HCT116 (cell line): ENCODE measurements at regions not wholly inside any gene's neighbourhood (a gene's known extent, or its start where the extent isn't known, plus 50 kb on each side); places are given as distances from the start of the nearest gene placed in this dataset.

ENCODE experiments used
- ATAC-seq: fragments of 200-7000 bp; cut with Tn5 transposase; 2 replicates; pipeline ENCODE4 v1.9.1; 2020; ENCODE audit warnings: mild to moderate bottlenecking, moderate library complexity
- BruUV-seq: library from RNA; stranded (reverse); fragments of 400-500 nt; replicated peaks from 2 replicates; lab custom pipeline; 2021; lab: Mats Ljungman, UMichigan
- CTCF ChIA-PET: fragments of 300-600 bp; sonication (Branson Sonifier 250); formaldehyde crosslinking; loops from one replicate; lab custom pipeline; 2021; ENCODE audit warnings: antibody characterized with exemption; lab: Charles Lee
- POLR2A ChIA-PET: fragments of 300-600, 350-600 bp; sonication (Branson Sonifier 250); formaldehyde crosslinking; loops from one replicate; lab custom pipeline; 2021; ENCODE audit warnings: antibody characterized with exemption; lab: Charles Lee
- RAD21 ChIA-PET, 2 experiments: fragments of 300-600 bp; sonication (Branson Sonifier 250); formaldehyde crosslinking; loops; one replicate each; lab custom pipeline; 2023; ENCODE audit warnings: low total read pairs in 2 of 2; ENCODE audit not compliant: uncharacterized antibody in 2 of 2, unreplicated experiment in 2 of 2, low non-redundant PET in 1 of 2; lab: Charles Lee
- DNase-seq: peaks from one replicate; pipeline ENCODE4 v3.0.0-alpha.2; 2010; ENCODE audit warnings: low read depth, low spot score
- H2AFZ ChIP-seq: fragments of 200-600 bp; shearing (Covaris generic), sonication (generic); 2 replicates; pipeline ENCODE4 v1.6.1; 2017; ENCODE audit warnings: low read depth, mixed run types, mixed read lengths, antibody characterized with exemption, low read length; ENCODE audit not compliant: poor library complexity, severe bottlenecking
- H3K27ac ChIP-seq: 2 replicates; pipeline ENCODE4 v1.5.1; 2012; ENCODE audit warnings: low read depth, low read length
- H3K27me3 ChIP-seq: fragments of 200-600 bp; sonication (generic); 2 replicates; pipeline ENCODE4 v1.6.1; 2016; ENCODE audit warnings: mixed run types, low read length, mixed read lengths; ENCODE audit not compliant: insufficient read depth
- H3K36me3 ChIP-seq, 2 experiments: fragments of 200-500 bp in 1 of 2; fragments of 200-600 bp in 1 of 2; sonication (Bioruptor generic) in 1 of 2; sonication (generic) in 1 of 2; 2 replicates each; pipeline versions ENCODE4 v1.5.1 to v1.6.1; 2014 to 2016; ENCODE audit warnings: low read length in 2 of 2, inconsistent platforms in 1 of 2, mixed read lengths in 1 of 2, mixed run types in 1 of 2; ENCODE audit not compliant: insufficient read depth in 2 of 2, control insufficient read depth in 1 of 2
- H3K4me1 ChIP-seq, 2 experiments: fragments of 200-600 bp in 1 of 2; sonication (generic) in 1 of 2; 2 replicates each; pipeline versions ENCODE4 v1.5.1 to v1.6.1; 2012 to 2017; ENCODE audit warnings: low read length in 2 of 2, inconsistent platforms in 1 of 2, mild to moderate bottlenecking in 1 of 2, mixed read lengths in 1 of 2, mixed run types in 1 of 2, moderate library complexity in 1 of 2; ENCODE audit not compliant: insufficient read depth in 2 of 2, control insufficient read depth in 1 of 2
- H3K4me2 ChIP-seq: fragments of 200-600 bp; sonication (generic); 2 replicates; pipeline ENCODE4 v1.6.1; 2017; ENCODE audit warnings: mixed run types, low read length, mixed read lengths
- H3K4me3 ChIP-seq, 2 experiments: fragments of 200-600 bp in 1 of 2; sonication (generic) in 1 of 2; replicated peaks in 1 of 2; 2 replicates each; pipeline ENCODE4 v1.5.1; 2011 to 2016; ENCODE audit warnings: low read length in 2 of 2, control low read depth in 1 of 2, low read depth in 1 of 2, mild to moderate bottlenecking in 1 of 2, mixed read lengths in 1 of 2, mixed run types in 1 of 2
- H3K79me2 ChIP-seq: fragments of 200-600 bp; sonication (generic); 2 replicates; pipeline ENCODE4 v1.6.1; 2017; ENCODE audit warnings: mild to moderate bottlenecking, mixed run types, low read length, moderate library complexity, mixed read lengths; ENCODE audit not compliant: insufficient read depth
- H3K9ac ChIP-seq: fragments of 200-600 bp; sonication (generic); 2 replicates; pipeline ENCODE4 v1.6.1; 2016; ENCODE audit warnings: low read length, mixed read lengths
- H3K9me2 ChIP-seq: fragments of 200-600 bp; sonication (generic), shearing (Covaris generic); 2 replicates; pipeline ENCODE4 v1.6.1; 2017; ENCODE audit warnings: mixed run types, mild to moderate bottlenecking, moderate library complexity; ENCODE audit not compliant: insufficient read depth
- H3K9me3 ChIP-seq, 2 experiments: fragments of 200-500 bp in 1 of 2; fragments of 200-600 bp in 1 of 2; sonication (Bioruptor generic) in 1 of 2; sonication (generic) in 1 of 2; 2 replicates each; pipeline ENCODE4 v1.6.1; 2014 to 2017; ENCODE audit warnings: low read length in 2 of 2, mixed read lengths in 2 of 2, inconsistent platforms in 1 of 2, low read depth in 1 of 2, mild to moderate bottlenecking in 1 of 2, mixed run types in 1 of 2, moderate library complexity in 1 of 2; ENCODE audit not compliant: control insufficient read depth in 1 of 2, insufficient read depth in 1 of 2
- H4K20me1 ChIP-seq: fragments of 200-600 bp; sonication (generic), shearing (Covaris generic); 2 replicates; pipeline ENCODE4 v1.6.1; 2017; ENCODE audit warnings: mixed run types, mild to moderate bottlenecking, moderate library complexity; ENCODE audit not compliant: insufficient read depth
- ATF3 ChIP-seq: IDR thresholded peaks from 2 replicates; pipeline ENCODE4 v1.6.1; 2012
- CBX3 ChIP-seq: IDR thresholded peaks from 2 replicates; pipeline ENCODE4 v1.6.1; 2012; ENCODE audit warnings: low read depth
- CEBPB ChIP-seq: IDR thresholded peaks from 2 replicates; pipeline ENCODE4 v1.6.1; 2012; ENCODE audit warnings: low read depth
- ELF1 ChIP-seq: IDR thresholded peaks from 2 replicates; pipeline ENCODE4 v1.6.1; 2012; ENCODE audit warnings: low read depth, borderline replicate concordance
- EZH2 ChIP-seq: fragments of 200-600 bp; sonication (generic); IDR thresholded peaks from 2 replicates; pipeline ENCODE4 v1.6.1; 2017; ENCODE audit warnings: antibody characterized with exemption, mixed run types
- EZH2phosphoT487 ChIP-seq: fragments of 200-600 bp; IDR thresholded peaks from 2 replicates; pipeline ENCODE4 v1.6.1; 2018; ENCODE audit warnings: antibody characterized with exemption, borderline replicate concordance
- FOSL1 ChIP-seq: IDR thresholded peaks from 2 replicates; pipeline ENCODE4 v1.6.1; 2012; ENCODE audit warnings: low read depth
- MAX ChIP-seq: IDR thresholded peaks from 2 replicates; pipeline ENCODE4 v1.6.1; 2012
- POLR2A ChIP-seq: IDR thresholded peaks from 2 replicates; pipeline ENCODE4 v1.7.0; 2011; ENCODE audit warnings: borderline replicate concordance; ENCODE audit not compliant: insufficient read depth, insufficient read length; ENCODE audit errors: extremely low read depth
- POLR2AphosphoS5 ChIP-seq: IDR thresholded peaks from 2 replicates; pipeline ENCODE4 v1.6.1; 2011; ENCODE audit warnings: mild to moderate bottlenecking, low read depth, low read length, moderate library complexity
- RAD21 ChIP-seq: IDR thresholded peaks from 2 replicates; pipeline ENCODE4 v1.6.1; 2012; ENCODE audit warnings: low read depth, mild to moderate bottlenecking
- REST ChIP-seq: IDR thresholded peaks from 2 replicates; pipeline ENCODE4 v1.6.1; 2012; ENCODE audit warnings: low read depth
- SIN3A ChIP-seq: IDR thresholded peaks from 2 replicates; pipeline ENCODE4 v1.6.1; 2012; ENCODE audit warnings: low read depth
- SP1 ChIP-seq: IDR thresholded peaks from 2 replicates; pipeline ENCODE4 v1.6.1; 2012; ENCODE audit warnings: low read depth
- TCF7L2 ChIP-seq: IDR thresholded peaks from 2 replicates; pipeline ENCODE4 v1.7.0; 2011; ENCODE audit warnings: borderline replicate concordance, inconsistent platforms; ENCODE audit not compliant: insufficient read depth, insufficient read length; ENCODE audit errors: extremely low read depth
- YY1 ChIP-seq: IDR thresholded peaks from 2 replicates; pipeline ENCODE4 v1.6.1; 2011; ENCODE audit warnings: low read length, low read depth, moderate library complexity, mild to moderate bottlenecking; ENCODE audit not compliant: insufficient replicate concordance; ENCODE audit errors: extremely low read depth
- ZBTB33 ChIP-seq: IDR thresholded peaks from 2 replicates; pipeline ENCODE4 v1.6.1; 2011; ENCODE audit warnings: mild to moderate bottlenecking, low read length, moderate library complexity; ENCODE audit not compliant: insufficient replicate concordance; ENCODE audit errors: extremely low read depth
- ZFX ChIP-seq: fragments of 450-650 bp; IDR thresholded peaks from 2 replicates; pipeline ENCODE4 v1.6.1; 2017
- ZNF274 ChIP-seq: fragments of 200-500 bp; sonication (Bioruptor generic); IDR thresholded peaks from 2 replicates; pipeline ENCODE4 v1.6.1; 2014; ENCODE audit warnings: mild to moderate bottlenecking, low read depth, low read length, inconsistent platforms
- intact Hi-C: fragments of 100-400 bp; cut with micrococcal nuclease; formaldehyde crosslinking; loops from 2 replicates; pipeline ENCODE4 v1.10.0; 2022

- H3K27me3 ChIP-seq, result peaks cover 26% of the 10 kb centered on the region
- H3K36me3 ChIP-seq, result no peaks in the 10 kb centered on the region
- H3K4me2 ChIP-seq, result no peak overlapping the region
- no peaks in the 10 kb centered on the region for H3K4me1 ChIP-seq
- H3K9ac ChIP-seq, result no peak overlapping the region
- ChIA-PET CTCF (interaction anchor here (0.8 kb wide), 1 partner anchor 54 kb away, joined by 3 read pairs; no protein-coding TSS in a partner anchor), POLR2A (no interaction called here), RAD21 (no interaction called here)
- DNase-seq, result no peak
- no peaks in the 10 kb centered on the region for H3K9me3 ChIP-seq
- no peak overlapping the region for H3K4me3 ChIP-seq
- no peaks in the 10 kb centered on the region for H3K79me2 ChIP-seq
- no peak for ATAC-seq
- BruUV-seq, result no TSS peak
- no peak overlapping the region for H3K27ac ChIP-seq
- no peaks in the 10 kb centered on the region for H3K9me2 ChIP-seq
- no peaks in the 10 kb centered on the region for H4K20me1 ChIP-seq
- intact Hi-C loops, result no loop called here
- no peak for TF ChIP-seq EZH2phosphoT487
- TF ChIP-seq MAX, result no peak
- no peak for TF ChIP-seq POLR2A
- no peak for TF ChIP-seq EZH2
- TF ChIP-seq TCF7L2, result no peak
- no peak for TF ChIP-seq ZNF274
- no peak for TF ChIP-seq POLR2AphosphoS5
- no peak for TF ChIP-seq CEBPB
- no peak for TF ChIP-seq RAD21
- no peak for TF ChIP-seq YY1
- no peak for TF ChIP-seq REST
- no peak for TF ChIP-seq SIN3A
- TF ChIP-seq CBX3, result no peak
- TF ChIP-seq FOSL1, result no peak
- TF ChIP-seq ELF1, result no peak
- no peak for TF ChIP-seq ATF3
- TF ChIP-seq ZFX, result no peak
- no peak for TF ChIP-seq SP1
- TF ChIP-seq ZBTB33, result no peak
- H2AFZ ChIP-seq, result no peak overlapping the region
These were observed 162.6 kb upstream of the XYLT1 start for GRCh38 chr16:17633181-17633951.
